Suprapubic skin (tissue), 4 donors: ENCODE measurements at regions not wholly inside any gene's neighbourhood (a gene's known extent, or its start where the extent isn't known, plus 50 kb on each side); places are given as distances from the start of the nearest gene placed in this dataset.

Experiments
- CTCF ChIP-seq, 2 donors: fragments of 200-600 bp in 1 of 2; fragments of 450-650 bp in 1 of 2; sonication (generic) in 1 of 2; IDR thresholded peaks; one replicate each; pipeline ENCODE4 v1.5.1; 2016 to 2019; ENCODE audit warnings: antibody characterized with exemption in 2 of 2, mild to moderate bottlenecking in 1 of 2, moderate library complexity in 1 of 2
- EP300 ChIP-seq: sonication (generic); formaldehyde crosslinking; IDR thresholded peaks from one replicate; pipeline ENCODE4 v1.6.1; 2017; ENCODE audit warnings: antibody characterized with exemption
- POLR2A ChIP-seq, 2 donors: fragments of 450-650 bp; IDR thresholded peaks; one replicate each; pipeline ENCODE4 v1.6.1; 2017; ENCODE audit warnings: antibody characterized with exemption in 2 of 2, mild to moderate bottlenecking in 2 of 2, moderate library complexity in 2 of 2
- POLR2AphosphoS5 ChIP-seq, 3 donors: sonication (generic); formaldehyde crosslinking; IDR thresholded peaks; one replicate each; pipeline ENCODE4 v1.6.1; 2017; ENCODE audit warnings: antibody characterized with exemption in 3 of 3

- TF ChIP-seq CTCF (IDR thresholded peaks at IDR 0.05) (no peak), POLR2AphosphoS5 (IDR thresholded peaks at IDR 0.05) (no peak), POLR2A (IDR thresholded peaks at IDR 0.05) (no peak), EP300 (no peak)
These were observed 275.8 kb downstream of the PTTG2 start for GRCh38 chr4:38236003-38236402.
